PFSK-1 (cell line): ENCODE measurements at regions not wholly inside any gene's neighbourhood (a gene's known extent, or its start where the extent isn't known, plus 50 kb on each side); places are given as distances from the start of the nearest gene placed in this dataset.

Experiments used
- FOXP2 ChIP-seq: optimal IDR thresholded peaks from 2 replicates; pipeline ENCODE3; 2011; ENCODE audit warnings: borderline replicate concordance, control low read depth, inconsistent platforms; ENCODE audit not compliant: insufficient read depth; ENCODE audit errors: extremely low read length, extremely low read depth
- REST ChIP-seq, 2 experiments: IDR thresholded peaks; 2 replicates each; pipeline versions ENCODE4 v1.6.1 to v1.8.0; 2011 to 2012; ENCODE audit warnings: low read depth in 2 of 2, low read length in 2 of 2, control low read depth in 1 of 2, inconsistent platforms in 1 of 2, mild to moderate bottlenecking in 1 of 2, moderate library complexity in 1 of 2; ENCODE audit not compliant: insufficient read depth in 1 of 2

DNA sequence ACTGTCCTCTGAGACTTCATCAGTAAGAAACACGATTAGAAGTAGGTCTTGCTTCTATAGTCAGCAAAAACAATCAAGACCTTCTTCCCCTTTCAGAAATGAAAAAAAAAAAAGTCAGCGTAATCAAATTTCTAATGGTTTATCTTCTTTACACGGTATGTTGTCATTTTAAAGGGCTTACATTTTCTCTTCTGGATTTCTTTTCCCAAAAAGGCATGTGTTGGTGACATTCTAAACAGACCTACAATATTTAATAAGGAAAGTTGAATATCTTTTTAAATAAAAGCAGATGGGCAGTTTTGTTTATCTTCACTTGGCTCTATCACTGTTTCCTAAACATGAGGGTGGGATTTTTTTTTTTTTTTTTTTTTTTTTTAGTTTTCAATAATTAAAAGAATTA lies 197.3 kb upstream of the ADAMTS9 start:
- TF ChIP-seq FOXP2 (no peak), REST (IDR thresholded peaks at IDR 0.05; ENCODE audit: insufficient read depth in 1 of 2, low read depth in 2 of 2, low read length in 2 of 2) (no peak)
